ENCODE measurements at regions not wholly inside any gene's neighbourhood (a gene's known extent, or its start where the extent isn't known, plus 50 kb on each side); places are given as distances from the start of the nearest gene placed in this dataset.

DNA sequence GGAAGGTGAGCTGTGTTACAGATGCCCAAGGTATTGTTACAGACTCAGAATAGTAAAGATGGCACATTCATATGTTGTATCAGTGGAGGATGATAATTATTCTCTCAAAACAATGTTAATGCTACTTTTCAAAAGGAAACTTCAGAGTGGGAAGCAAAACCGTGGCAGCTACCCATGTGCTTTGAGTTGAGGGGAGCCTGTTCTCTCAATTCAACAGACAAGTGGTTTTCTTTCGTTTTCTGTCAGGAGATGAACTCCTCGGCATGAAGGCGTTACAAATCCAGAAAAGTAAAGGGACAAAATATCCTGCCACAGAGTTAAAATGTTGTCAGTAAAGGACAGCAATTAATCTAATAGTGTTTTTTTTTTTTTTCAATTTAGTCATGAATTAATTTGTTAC lies 629.4 kb upstream of the GBE1 start (continued):
- TF ChIP-seq, protein P1, sequence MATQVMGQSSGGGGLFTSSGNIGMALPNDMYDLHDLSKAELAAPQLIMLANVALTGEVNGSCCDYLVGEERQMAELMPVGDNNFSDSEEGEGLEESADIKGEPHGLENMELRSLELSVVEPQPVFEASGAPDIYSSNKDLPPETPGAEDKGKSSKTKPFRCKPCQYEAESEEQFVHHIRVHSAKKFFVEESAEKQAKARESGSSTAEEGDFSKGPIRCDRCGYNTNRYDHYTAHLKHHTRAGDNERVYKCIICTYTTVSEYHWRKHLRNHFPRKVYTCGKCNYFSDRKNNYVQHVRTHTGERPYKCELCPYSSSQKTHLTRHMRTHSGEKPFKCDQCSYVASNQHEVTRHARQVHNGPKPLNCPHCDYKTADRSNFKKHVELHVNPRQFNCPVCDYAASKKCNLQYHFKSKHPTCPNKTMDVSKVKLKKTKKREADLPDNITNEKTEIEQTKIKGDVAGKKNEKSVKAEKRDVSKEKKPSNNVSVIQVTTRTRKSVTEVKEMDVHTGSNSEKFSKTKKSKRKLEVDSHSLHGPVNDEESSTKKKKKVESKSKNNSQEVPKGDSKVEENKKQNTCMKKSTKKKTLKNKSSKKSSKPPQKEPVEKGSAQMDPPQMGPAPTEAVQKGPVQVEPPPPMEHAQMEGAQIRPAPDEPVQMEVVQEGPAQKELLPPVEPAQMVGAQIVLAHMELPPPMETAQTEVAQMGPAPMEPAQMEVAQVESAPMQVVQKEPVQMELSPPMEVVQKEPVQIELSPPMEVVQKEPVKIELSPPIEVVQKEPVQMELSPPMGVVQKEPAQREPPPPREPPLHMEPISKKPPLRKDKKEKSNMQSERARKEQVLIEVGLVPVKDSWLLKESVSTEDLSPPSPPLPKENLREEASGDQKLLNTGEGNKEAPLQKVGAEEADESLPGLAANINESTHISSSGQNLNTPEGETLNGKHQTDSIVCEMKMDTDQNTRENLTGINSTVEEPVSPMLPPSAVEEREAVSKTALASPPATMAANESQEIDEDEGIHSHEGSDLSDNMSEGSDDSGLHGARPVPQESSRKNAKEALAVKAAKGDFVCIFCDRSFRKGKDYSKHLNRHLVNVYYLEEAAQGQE (IDR thresholded peaks at IDR 0.05; ENCODE audit: unreplicated experiment) = no peak

DNA sequence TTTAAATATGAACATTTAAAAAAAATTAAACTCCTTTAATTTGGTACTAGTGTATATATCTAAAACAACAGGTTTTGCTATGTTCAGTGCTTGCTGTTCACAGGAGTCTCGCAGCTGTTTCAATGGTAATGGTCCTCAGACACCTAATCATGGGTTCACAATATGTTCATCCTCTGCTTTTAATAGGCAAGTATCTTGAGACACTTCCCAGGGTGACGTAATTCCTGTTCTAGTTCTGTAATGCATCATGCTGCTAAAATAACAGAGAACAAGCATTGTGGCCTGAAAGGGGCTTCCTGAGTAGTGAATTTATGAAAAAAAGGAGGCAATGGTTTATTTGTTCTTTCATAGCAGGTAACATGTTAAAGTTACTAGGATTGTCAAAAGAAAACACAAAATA lies 625.2 kb upstream of the GBE1 start:
- H3K4me3 Mint-ChIP-seq = no peak overlapping the region
- ATAC-seq = no peak
- H3K4me3 ChIP-seq = no peak overlapping the region
- TF ChIP-seq, protein P2, sequence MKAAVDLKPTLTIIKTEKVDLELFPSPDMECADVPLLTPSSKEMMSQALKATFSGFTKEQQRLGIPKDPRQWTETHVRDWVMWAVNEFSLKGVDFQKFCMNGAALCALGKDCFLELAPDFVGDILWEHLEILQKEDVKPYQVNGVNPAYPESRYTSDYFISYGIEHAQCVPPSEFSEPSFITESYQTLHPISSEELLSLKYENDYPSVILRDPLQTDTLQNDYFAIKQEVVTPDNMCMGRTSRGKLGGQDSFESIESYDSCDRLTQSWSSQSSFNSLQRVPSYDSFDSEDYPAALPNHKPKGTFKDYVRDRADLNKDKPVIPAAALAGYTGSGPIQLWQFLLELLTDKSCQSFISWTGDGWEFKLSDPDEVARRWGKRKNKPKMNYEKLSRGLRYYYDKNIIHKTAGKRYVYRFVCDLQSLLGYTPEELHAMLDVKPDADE (IDR thresholded peaks at IDR 0.05) = no peak
- no peak for TF ChIP-seq EZH2phosphoT487 (IDR thresholded peaks at IDR 0.05; ENCODE audit: unreplicated experiment)
- TF ChIP-seq, protein P3, sequence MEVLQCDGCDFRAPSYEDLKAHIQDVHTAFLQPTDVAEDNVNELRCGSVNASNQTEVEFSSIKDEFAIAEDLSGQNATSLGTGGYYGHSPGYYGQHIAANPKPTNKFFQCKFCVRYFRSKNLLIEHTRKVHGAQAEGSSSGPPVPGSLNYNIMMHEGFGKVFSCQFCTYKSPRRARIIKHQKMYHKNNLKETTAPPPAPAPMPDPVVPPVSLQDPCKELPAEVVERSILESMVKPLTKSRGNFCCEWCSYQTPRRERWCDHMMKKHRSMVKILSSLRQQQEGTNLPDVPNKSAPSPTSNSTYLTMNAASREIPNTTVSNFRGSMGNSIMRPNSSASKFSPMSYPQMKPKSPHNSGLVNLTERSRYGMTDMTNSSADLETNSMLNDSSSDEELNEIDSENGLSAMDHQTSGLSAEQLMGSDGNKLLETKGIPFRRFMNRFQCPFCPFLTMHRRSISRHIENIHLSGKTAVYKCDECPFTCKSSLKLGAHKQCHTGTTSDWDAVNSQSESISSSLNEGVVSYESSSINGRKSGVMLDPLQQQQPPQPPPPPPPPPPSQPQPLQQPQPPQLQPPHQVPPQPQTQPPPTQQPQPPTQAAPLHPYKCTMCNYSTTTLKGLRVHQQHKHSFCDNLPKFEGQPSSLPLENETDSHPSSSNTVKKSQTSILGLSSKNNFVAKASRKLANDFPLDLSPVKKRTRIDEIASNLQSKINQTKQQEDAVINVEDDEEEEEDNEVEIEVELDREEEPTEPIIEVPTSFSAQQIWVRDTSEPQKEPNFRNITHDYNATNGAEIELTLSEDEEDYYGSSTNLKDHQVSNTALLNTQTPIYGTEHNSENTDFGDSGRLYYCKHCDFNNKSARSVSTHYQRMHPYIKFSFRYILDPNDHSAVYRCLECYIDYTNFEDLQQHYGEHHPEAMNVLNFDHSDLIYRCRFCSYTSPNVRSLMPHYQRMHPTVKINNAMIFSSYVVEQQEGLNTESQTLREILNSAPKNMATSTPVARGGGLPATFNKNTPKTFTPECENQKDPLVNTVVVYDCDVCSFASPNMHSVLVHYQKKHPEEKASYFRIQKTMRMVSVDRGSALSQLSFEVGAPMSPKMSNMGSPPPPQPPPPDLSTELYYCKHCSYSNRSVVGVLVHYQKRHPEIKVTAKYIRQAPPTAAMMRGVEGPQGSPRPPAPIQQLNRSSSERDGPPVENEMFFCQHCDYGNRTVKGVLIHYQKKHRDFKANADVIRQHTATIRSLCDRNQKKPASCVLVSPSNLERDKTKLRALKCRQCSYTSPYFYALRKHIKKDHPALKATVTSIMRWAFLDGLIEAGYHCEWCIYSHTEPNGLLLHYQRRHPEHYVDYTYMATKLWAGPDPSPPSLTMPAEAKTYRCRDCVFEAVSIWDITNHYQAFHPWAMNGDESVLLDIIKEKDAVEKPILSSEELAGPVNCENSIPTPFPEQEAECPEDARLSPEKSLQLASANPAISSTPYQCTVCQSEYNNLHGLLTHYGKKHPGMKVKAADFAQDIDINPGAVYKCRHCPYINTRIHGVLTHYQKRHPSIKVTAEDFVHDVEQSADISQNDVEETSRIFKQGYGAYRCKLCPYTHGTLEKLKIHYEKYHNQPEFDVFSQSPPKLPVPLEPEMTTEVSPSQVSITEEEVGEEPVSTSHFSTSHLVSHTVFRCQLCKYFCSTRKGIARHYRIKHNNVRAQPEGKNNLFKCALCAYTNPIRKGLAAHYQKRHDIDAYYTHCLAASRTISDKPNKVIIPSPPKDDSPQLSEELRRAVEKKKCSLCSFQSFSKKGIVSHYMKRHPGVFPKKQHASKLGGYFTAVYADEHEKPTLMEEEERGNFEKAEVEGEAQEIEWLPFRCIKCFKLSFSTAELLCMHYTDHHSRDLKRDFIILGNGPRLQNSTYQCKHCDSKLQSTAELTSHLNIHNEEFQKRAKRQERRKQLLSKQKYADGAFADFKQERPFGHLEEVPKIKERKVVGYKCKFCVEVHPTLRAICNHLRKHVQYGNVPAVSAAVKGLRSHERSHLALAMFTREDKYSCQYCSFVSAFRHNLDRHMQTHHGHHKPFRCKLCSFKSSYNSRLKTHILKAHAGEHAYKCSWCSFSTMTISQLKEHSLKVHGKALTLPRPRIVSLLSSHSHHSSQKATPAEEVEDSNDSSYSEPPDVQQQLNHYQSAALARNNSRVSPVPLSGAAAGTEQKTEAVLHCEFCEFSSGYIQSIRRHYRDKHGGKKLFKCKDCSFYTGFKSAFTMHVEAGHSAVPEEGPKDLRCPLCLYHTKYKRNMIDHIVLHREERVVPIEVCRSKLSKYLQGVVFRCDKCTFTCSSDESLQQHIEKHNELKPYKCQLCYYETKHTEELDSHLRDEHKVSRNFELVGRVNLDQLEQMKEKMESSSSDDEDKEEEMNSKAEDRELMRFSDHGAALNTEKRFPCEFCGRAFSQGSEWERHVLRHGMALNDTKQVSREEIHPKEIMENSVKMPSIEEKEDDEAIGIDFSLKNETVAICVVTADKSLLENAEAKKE (CRISPR knock-in tag; IDR thresholded peaks at IDR 0.05) = no peak
- TF ChIP-seq STAT1 (IDR thresholded peaks at IDR 0.05; ENCODE audit: unreplicated experiment) = no peak
- no peak for TF ChIP-seq POLR2AphosphoS5 (IDR thresholded peaks at IDR 0.05; ENCODE audit: low read depth)
- TF ChIP-seq CREB1 (CRISPR knock-in tag; IDR thresholded peaks at IDR 0.05; ENCODE audit: low read depth) = no peak
- TF ChIP-seq, protein P4, sequence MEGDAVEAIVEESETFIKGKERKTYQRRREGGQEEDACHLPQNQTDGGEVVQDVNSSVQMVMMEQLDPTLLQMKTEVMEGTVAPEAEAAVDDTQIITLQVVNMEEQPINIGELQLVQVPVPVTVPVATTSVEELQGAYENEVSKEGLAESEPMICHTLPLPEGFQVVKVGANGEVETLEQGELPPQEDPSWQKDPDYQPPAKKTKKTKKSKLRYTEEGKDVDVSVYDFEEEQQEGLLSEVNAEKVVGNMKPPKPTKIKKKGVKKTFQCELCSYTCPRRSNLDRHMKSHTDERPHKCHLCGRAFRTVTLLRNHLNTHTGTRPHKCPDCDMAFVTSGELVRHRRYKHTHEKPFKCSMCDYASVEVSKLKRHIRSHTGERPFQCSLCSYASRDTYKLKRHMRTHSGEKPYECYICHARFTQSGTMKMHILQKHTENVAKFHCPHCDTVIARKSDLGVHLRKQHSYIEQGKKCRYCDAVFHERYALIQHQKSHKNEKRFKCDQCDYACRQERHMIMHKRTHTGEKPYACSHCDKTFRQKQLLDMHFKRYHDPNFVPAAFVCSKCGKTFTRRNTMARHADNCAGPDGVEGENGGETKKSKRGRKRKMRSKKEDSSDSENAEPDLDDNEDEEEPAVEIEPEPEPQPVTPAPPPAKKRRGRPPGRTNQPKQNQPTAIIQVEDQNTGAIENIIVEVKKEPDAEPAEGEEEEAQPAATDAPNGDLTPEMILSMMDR (conservative IDR thresholded peaks at IDR 0.05; ENCODE audit: low read depth in 2 of 2) = no peak
- no peak for TF ChIP-seq ZNF331 (CRISPR knock-in tag; IDR thresholded peaks at IDR 0.05; ENCODE audit: low read depth)
- TF ChIP-seq, protein P1 (IDR thresholded peaks at IDR 0.05; ENCODE audit: unreplicated experiment) = no peak

More for the DNA sequence above, 625.2 kb upstream of the GBE1 start:
- Mint-ChIP-seq H3K36me3 (ENCODE audit: low read depth) (no peaks in the 10 kb centered on the region), H3K27me3 (ENCODE audit: insufficient read depth, low read depth, poor library complexity) (no peaks in the 10 kb centered on the region), H3K9me3 (peaks cover 3% of the 10 kb centered on the region), H3K27ac (no peak overlapping the region), H3K4me1 (no peaks in the 10 kb centered on the region)
- Histone ChIP-seq H4K20me1 (replicated peaks; ENCODE audit: insufficient read depth) (no peaks in the 10 kb centered on the region), H3K27me3 (ENCODE audit: insufficient read depth) (no peaks in the 10 kb centered on the region), H2AFZ (no peak overlapping the region; the same call in 1 of the 2 replicates), H3K9me2 (ENCODE audit: insufficient read depth) (peaks cover 3% of the 10 kb centered on the region; the same call in 1 of the 2 replicates), H3K4me1 (ENCODE audit: insufficient read depth) (no peaks in the 10 kb centered on the region), H3K36me3 (ENCODE audit: insufficient read depth) (no peaks in the 10 kb centered on the region), H3K79me2 (replicated peaks; ENCODE audit: insufficient read depth) (no peaks in the 10 kb centered on the region), H3K4me2 (no peak overlapping the region), H3F3A (replicated peaks; ENCODE audit: low read depth) (no peaks in the 10 kb centered on the region), H3K27ac (ENCODE audit: low read depth) (no peak overlapping the region)
- DNase-seq (ENCODE audit: low spot score) = no peak
